ENCODE measurements at regions not wholly inside any gene's neighbourhood (a gene's known extent, or its start where the extent isn't known, plus 50 kb on each side); places are given as distances from the start of the nearest gene placed in this dataset.

- no peaks in the 10 kb centered on the region for H4K20me1 ChIP-seq (replicated peaks; ENCODE audit: control insufficient read depth, insufficient read depth, low read length)
- ChIA-PET CTCF (ENCODE audit: low intra/inter-chr PET ratio) (no interaction called here), POLR2A (no interaction called here)
- H3K4me1 ChIP-seq (replicated peaks in 1 of 2; ENCODE audit: control insufficient read depth in 2 of 2, insufficient read depth in 2 of 2, low read length in 2 of 2): no peaks in the 10 kb centered on the region
- H3K4me3 ChIP-seq: no peak overlapping the region
- DNase-seq (ENCODE audit: extremely low read depth in 1 of 4, low spot score in 3 of 4) (no peak), ATAC-seq (no peak), FAIRE-seq (no peak)
- H3K36me3 ChIP-seq (ENCODE audit: control insufficient read depth, insufficient read depth, low read length): no peaks in the 10 kb centered on the region
- in situ Hi-C loops (cut with MboI): no loop called here
- H2AFZ ChIP-seq (ENCODE audit: low read depth, low read length): no peak overlapping the region
- no peak overlapping the region for H3K27ac ChIP-seq (ENCODE audit: extremely low read depth, low read depth, low read length)
- intact Hi-C loops (cut with micrococcal nuclease): no loop called here
- no peaks in the 10 kb centered on the region; the same call in 1 of the 2 replicates for H3K9me3 ChIP-seq (replicated peaks; ENCODE audit: control insufficient read depth, insufficient read depth, low read depth, low read length)
- H3K79me2 ChIP-seq (ENCODE audit: control insufficient read depth, insufficient read depth, low read length): no peaks in the 10 kb centered on the region
- BruUV-seq (replicated peaks): no TSS peak
- H3K4me2 ChIP-seq (ENCODE audit: insufficient read depth, low read length): no peak overlapping the region
- no peak overlapping the region for H3K9ac ChIP-seq (ENCODE audit: insufficient read depth in 1 of 2, low read depth in 2 of 2, low read length in 2 of 2)
- H3K27me3 ChIP-seq (ENCODE audit: control insufficient read depth in 2 of 2, insufficient read depth in 2 of 2, low read length in 2 of 2): no peaks in the 10 kb centered on the region
- TF ChIP-seq, protein P1, sequence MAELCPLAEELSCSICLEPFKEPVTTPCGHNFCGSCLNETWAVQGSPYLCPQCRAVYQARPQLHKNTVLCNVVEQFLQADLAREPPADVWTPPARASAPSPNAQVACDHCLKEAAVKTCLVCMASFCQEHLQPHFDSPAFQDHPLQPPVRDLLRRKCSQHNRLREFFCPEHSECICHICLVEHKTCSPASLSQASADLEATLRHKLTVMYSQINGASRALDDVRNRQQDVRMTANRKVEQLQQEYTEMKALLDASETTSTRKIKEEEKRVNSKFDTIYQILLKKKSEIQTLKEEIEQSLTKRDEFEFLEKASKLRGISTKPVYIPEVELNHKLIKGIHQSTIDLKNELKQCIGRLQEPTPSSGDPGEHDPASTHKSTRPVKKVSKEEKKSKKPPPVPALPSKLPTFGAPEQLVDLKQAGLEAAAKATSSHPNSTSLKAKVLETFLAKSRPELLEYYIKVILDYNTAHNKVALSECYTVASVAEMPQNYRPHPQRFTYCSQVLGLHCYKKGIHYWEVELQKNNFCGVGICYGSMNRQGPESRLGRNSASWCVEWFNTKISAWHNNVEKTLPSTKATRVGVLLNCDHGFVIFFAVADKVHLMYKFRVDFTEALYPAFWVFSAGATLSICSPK (IDR thresholded peaks at IDR 0.05; ENCODE audit: borderline replicate concordance): no peak
- TF ChIP-seq POLR2H (tag; IDR thresholded peaks at IDR 0.05; ENCODE audit: low read depth) (no peak), HDAC1 (IDR thresholded peaks at IDR 0.05) (no peak), POLR2G (IDR thresholded peaks at IDR 0.05; ENCODE audit: low read depth, low read length) (no peak)
- TF ChIP-seq, protein P2, sequence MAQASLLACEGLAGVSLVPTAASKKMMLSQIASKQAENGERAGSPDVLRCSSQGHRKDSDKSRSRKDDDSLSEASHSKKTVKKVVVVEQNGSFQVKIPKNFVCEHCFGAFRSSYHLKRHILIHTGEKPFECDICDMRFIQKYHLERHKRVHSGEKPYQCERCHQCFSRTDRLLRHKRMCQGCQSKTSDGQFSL (CRISPR knock-in tag; IDR thresholded peaks at IDR 0.05): no peak
- TF ChIP-seq, protein P2 (tag; IDR thresholded peaks at IDR 0.05): no peak
- H3K9me1 ChIP-seq (ENCODE audit: control insufficient read depth, insufficient read depth, low read length): no peaks in the 10 kb centered on the region
Measured at GRCh38 chr3:96491023-96491422, 323.4 kb upstream of the EPHA6 start.

Measured in K562 (cell line).